Esophagus squamous epithelium (tissue), 5 donors: ENCODE measurements at regions not wholly inside any gene's neighbourhood (a gene's known extent, or its start where the extent isn't known, plus 50 kb on each side); places are given as distances from the start of the nearest gene placed in this dataset.

ENCODE experiments used
- DNase-seq: peaks from one replicate; lab custom pipeline; 2025; lab: John Stamatoyannopoulos, UW
- H3K27ac ChIP-seq, 4 donors: fragments of 200-600 bp; sonication (generic); one replicate each; pipeline ENCODE4 v1.5.1; 2016 to 2019; ENCODE audit warnings: mild to moderate bottlenecking in 1 of 4
- H3K27me3 ChIP-seq, 4 donors: fragments of 200-600 bp; sonication (generic); 1 replicate in 3 of 4; 2 replicates in 1 of 4; pipeline versions ENCODE4 v1.5.1 to v1.6.0; 2017 to 2021; ENCODE audit warnings: antibody characterized with exemption in 1 of 4
- H3K36me3 ChIP-seq, 3 donors: fragments of 200-600 bp; sonication (generic); one replicate each; pipeline ENCODE4 v1.5.1; 2016 to 2019
- H3K4me1 ChIP-seq, 3 donors: fragments of 200-600 bp; sonication (generic); one replicate each; pipeline ENCODE4 v1.5.1; 2017 to 2019
- H3K4me3 ChIP-seq, 4 donors: fragments of 200-600 bp; sonication (generic); 1 replicate in 3 of 4; 2 replicates in 1 of 4; pipeline ENCODE4 v1.5.1; 2016 to 2019; ENCODE audit warnings: mild to moderate bottlenecking in 2 of 4, moderate library complexity in 1 of 4
- H3K9me3 ChIP-seq, 3 donors: fragments of 200-600 bp; sonication (generic); one replicate each; pipeline ENCODE4 v1.5.1; 2016 to 2019
- POLR2A ChIP-seq, 4 donors: fragments of 450-650 bp; IDR thresholded peaks; one replicate each; pipeline ENCODE4 v1.6.1; 2017; ENCODE audit warnings: antibody characterized with exemption in 4 of 4, mild to moderate bottlenecking in 4 of 4, moderate library complexity in 3 of 4
- WGBS, 2 donors: methylation state at CpG; one replicate each; pipeline ENCODE4 v1.1.5; 2018; 5-methylcytosine and 5-hydroxymethylcytosine counted together
- intact Hi-C: fragments of 100-400 bp; cut with DNase I; formaldehyde crosslinking; loops from one replicate; pipeline ENCODE4 v1.15.0; 2022
- TF ChIP-seq, protein P1 (sequence below), 6 experiments: fragments of 450-650 bp in 4 of 6; fragments of 200-600 bp in 2 of 6; sonication (generic) in 2 of 6; IDR thresholded peaks; one replicate each; pipeline ENCODE4 v1.5.1; 2016 to 2019; ENCODE audit warnings: antibody characterized with exemption in 6 of 6, mild to moderate bottlenecking in 4 of 6, moderate library complexity in 4 of 6
- donor health status: DM: yes; HTN: yes; CAD: no.

GRCh38 chr2:59734743-59735142 is 818.7 kb downstream of the BCL11A start:
- Histone ChIP-seq H3K36me3 (no peaks in the 10 kb centered on the region), H3K4me1 (no peaks in the 10 kb centered on the region), H3K27me3 (no peaks in the 10 kb centered on the region), H3K4me3 (no peak overlapping the region), H3K27ac (no peak overlapping the region), H3K9me3 (no peaks in the 10 kb centered on the region)
- TF ChIP-seq POLR2A (IDR thresholded peaks at IDR 0.05), result no peak
- TF ChIP-seq, protein P1, sequence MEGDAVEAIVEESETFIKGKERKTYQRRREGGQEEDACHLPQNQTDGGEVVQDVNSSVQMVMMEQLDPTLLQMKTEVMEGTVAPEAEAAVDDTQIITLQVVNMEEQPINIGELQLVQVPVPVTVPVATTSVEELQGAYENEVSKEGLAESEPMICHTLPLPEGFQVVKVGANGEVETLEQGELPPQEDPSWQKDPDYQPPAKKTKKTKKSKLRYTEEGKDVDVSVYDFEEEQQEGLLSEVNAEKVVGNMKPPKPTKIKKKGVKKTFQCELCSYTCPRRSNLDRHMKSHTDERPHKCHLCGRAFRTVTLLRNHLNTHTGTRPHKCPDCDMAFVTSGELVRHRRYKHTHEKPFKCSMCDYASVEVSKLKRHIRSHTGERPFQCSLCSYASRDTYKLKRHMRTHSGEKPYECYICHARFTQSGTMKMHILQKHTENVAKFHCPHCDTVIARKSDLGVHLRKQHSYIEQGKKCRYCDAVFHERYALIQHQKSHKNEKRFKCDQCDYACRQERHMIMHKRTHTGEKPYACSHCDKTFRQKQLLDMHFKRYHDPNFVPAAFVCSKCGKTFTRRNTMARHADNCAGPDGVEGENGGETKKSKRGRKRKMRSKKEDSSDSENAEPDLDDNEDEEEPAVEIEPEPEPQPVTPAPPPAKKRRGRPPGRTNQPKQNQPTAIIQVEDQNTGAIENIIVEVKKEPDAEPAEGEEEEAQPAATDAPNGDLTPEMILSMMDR (IDR thresholded peaks at IDR 0.05), result no peak
- no peak for DNase-seq
- intact Hi-C loops, result no loop called here
- 46 to 69% methylated on average over 3 to 4 of the region's 4 CpGs for WGBS, 2 donors

DNA sequence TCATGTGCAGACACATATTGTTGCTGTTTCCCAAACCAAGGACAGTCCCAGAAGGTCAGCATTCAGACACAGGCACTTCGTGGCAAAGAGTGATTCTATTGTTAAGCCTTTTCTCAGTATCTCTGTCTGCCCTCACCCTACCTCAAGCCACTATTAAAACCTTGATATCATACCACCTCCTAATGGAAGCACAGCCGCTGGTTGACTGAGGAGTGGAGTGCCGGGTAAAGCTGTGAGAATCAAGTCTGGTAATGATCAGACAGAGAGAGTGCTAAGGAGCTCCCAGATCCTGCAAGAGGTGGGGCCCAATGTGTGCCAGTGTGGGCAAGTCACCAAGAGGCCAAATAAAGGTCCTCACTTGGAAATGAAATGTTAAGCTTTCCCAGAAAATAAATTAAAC is 819.5 kb downstream of the BCL11A start:
- Histone ChIP-seq H3K27ac (no peak overlapping the region), H3K9me3 (no peaks in the 10 kb centered on the region), H3K27me3 (no peaks in the 10 kb centered on the region), H3K4me1 (no peaks in the 10 kb centered on the region), H3K4me3 (no peak overlapping the region), H3K36me3 (no peaks in the 10 kb centered on the region)
- DNase-seq, result no peak
- TF ChIP-seq, protein P1 (IDR thresholded peaks at IDR 0.05), result no peak
- TF ChIP-seq POLR2A (IDR thresholded peaks at IDR 0.05), result no peak
- 69 to 77% methylated on average over 2 of the region's 3 CpGs for WGBS, 2 donors
- intact Hi-C loops, result no loop called here

- TF ChIP-seq, protein P1 (IDR thresholded peaks at IDR 0.05), result no peak
- TF ChIP-seq POLR2A (IDR thresholded peaks at IDR 0.05), result no peak
- WGBS, 2 donors, result 84 to 88% methylated on average over 2 of the region's 2 CpGs
- no peak for DNase-seq
- Histone ChIP-seq H3K4me1 (no peaks in the 10 kb centered on the region), H3K27me3 (no peaks in the 10 kb centered on the region), H3K4me3 (no peak overlapping the region), H3K9me3 (no peaks in the 10 kb centered on the region), H3K36me3 (no peaks in the 10 kb centered on the region), H3K27ac (no peak overlapping the region)
- intact Hi-C loops, result no loop called here
Observed at GRCh38 chr2:59733567-59733930, 819.9 kb downstream of the BCL11A start.

GRCh38 chr2:59732871-59733566 is 820.4 kb downstream of the BCL11A start:
- no peaks in the 10 kb centered on the region for H3K27me3 ChIP-seq
- DNase-seq, result no peak
- H3K4me3 ChIP-seq, result no peak overlapping the region
- no peaks in the 10 kb centered on the region for H3K4me1 ChIP-seq
- TF ChIP-seq, protein P1 (IDR thresholded peaks at IDR 0.05), result no peak
- TF ChIP-seq POLR2A (IDR thresholded peaks at IDR 0.05), result no peak
- no peak overlapping the region for H3K27ac ChIP-seq
- H3K9me3 ChIP-seq, result no peaks in the 10 kb centered on the region
- intact Hi-C loops, result no loop called here
- no peaks in the 10 kb centered on the region for H3K36me3 ChIP-seq
- 82 to 86% methylated on average over 11 to 12 of the region's 15 CpGs for WGBS, 2 donors

- no peak for DNase-seq
- Histone ChIP-seq H3K4me1 (no peaks in the 10 kb centered on the region), H3K27me3 (no peaks in the 10 kb centered on the region), H3K36me3 (no peaks in the 10 kb centered on the region), H3K9me3 (no peaks in the 10 kb centered on the region), H3K4me3 (no peak overlapping the region), H3K27ac (no peak overlapping the region)
- intact Hi-C loops, result no loop called here
- TF ChIP-seq, protein P1 (IDR thresholded peaks at IDR 0.05), result no peak
- TF ChIP-seq POLR2A (IDR thresholded peaks at IDR 0.05), result no peak
- 84% methylated on average over 2 of the region's 2 CpGs for WGBS, 2 donors
Observed at GRCh38 chr2:59727121-59727590, 826.3 kb downstream of the BCL11A start.
